Mononuclear cell (primary cell): ENCODE measurements at regions not wholly inside any gene's neighbourhood (a gene's known extent, or its start where the extent isn't known, plus 50 kb on each side); places are given as distances from the start of the nearest gene placed in this dataset.
"Not testable (repeated sequence)": the region's sequence is repeated elsewhere in the genome, so short reads cannot be mapped to it uniquely, and the experiment has no call there.

Source experiments
- H3K27me3 ChIP-seq: 2 replicates; pipeline ENCODE4 v1.6.0; 2011; ENCODE audit warnings: low read length, control low read depth; ENCODE audit not compliant: insufficient read depth
- H3K4me1 ChIP-seq: 2 replicates; pipeline ENCODE4 v1.5.1; 2011; ENCODE audit warnings: mild to moderate bottlenecking, low read length, control low read depth; ENCODE audit not compliant: insufficient read depth
- H3K4me3 ChIP-seq: 2 replicates; pipeline ENCODE4 v1.5.1; 2011; ENCODE audit warnings: mild to moderate bottlenecking, low read length, moderate library complexity
- H3K9me3 ChIP-seq: 2 replicates; pipeline ENCODE4 v1.5.1; 2011; ENCODE audit warnings: low read depth, mild to moderate bottlenecking, control low read depth, low read length

DNA sequence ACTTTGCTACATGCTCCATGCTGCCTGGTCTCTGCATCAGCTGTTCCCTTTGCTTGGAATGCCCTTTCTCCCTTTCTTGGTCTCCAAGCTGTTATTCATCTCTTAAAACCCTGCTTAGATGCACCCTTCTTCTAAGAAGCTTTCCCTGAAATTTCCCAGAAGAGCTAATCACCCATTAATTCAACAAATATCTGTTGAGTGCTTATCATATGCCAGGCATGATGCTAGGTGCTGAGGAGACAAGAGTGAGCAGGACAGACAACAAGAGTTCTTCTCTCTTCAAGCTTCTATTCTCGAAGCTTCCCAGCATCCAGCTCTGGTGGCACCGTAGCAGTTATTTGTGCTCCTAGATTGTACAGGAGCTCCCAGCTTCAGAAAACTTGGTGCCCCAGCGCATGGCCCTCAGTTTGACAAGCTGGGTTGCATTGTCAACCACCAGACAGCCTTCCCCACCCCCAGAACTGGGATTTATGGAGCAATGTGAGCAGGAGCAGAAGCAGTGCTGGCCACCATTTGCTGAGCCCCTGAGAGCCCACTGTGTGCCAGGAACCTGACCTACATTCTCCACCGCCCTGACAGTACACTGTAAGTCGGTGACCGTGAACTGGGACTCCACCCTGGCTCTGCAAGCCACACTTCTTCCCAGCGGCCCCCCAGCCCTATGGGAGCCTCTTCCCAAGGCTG, 68.0 kb upstream of the ACOT11 start:
- Histone ChIP-seq H3K9me3 (no peaks in the 10 kb centered on the region), H3K27me3 (peaks cover 9% of the 10 kb centered on the region), H3K4me1 (peaks cover 58% of the 10 kb centered on the region), H3K4me3 (no peak overlapping the region)

- Histone ChIP-seq H3K4me1 (peaks cover 63% of the 10 kb centered on the region), H3K4me3 (no peak overlapping the region), H3K27me3 (peaks cover 12% of the 10 kb centered on the region), H3K9me3 (no peaks in the 10 kb centered on the region)
Measured at GRCh38 chr1:54479251-54479650, 68.8 kb upstream of the ACOT11 start.

DNA sequence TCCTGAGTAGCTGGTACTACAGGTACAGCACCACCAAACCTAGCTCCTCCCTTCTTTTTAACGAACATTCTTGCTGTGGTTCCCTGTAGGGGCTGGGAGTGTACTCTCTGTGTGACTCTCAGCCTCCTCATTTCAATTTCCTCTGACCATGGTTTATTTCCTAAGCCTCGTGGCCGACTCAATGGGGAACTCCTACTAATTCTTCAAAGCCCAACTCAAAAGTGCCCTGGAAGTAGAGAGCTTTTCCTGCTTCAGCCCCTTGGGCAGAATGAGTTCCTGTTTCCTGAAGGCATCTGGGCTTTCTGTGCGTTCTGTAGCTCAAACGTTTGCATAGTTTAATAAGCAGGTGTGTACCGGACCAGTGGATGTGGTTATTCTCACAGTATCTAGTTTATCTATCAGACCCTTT, 70.9 kb upstream of the ACOT11 start:
- Histone ChIP-seq H3K27me3 (peaks cover 15% of the 10 kb centered on the region), H3K4me3 (no peak overlapping the region), H3K9me3 (no peaks in the 10 kb centered on the region), H3K4me1 (peaks cover 65% of the 10 kb centered on the region)

GRCh38 chr1:54476530-54477109, 70.4 kb upstream of the SSBP3 start:
- H3K9me3 ChIP-seq: no peaks in the 10 kb centered on the region
- H3K4me3 ChIP-seq: no peak overlapping the region
- peaks cover 15% of the 10 kb centered on the region for H3K27me3 ChIP-seq
- peaks cover 60% of the 10 kb centered on the region for H3K4me1 ChIP-seq

GRCh38 chr1:54475946-54476516, 69.8 kb upstream of the SSBP3 start:
- Histone ChIP-seq H3K4me1 (peaks cover 55% of the 10 kb centered on the region), H3K4me3 (no peak overlapping the region), H3K9me3 (no peaks in the 10 kb centered on the region), H3K27me3 (peaks cover 15% of the 10 kb centered on the region)

GRCh38 chr1:54475357-54475881, 69.2 kb upstream of the SSBP3 start:
- peaks cover 15% of the 10 kb centered on the region for H3K27me3 ChIP-seq
- H3K4me3 ChIP-seq: peak overlapping the region; percentile 5
- peaks cover 48% of the 10 kb centered on the region for H3K4me1 ChIP-seq
- H3K9me3 ChIP-seq: no peaks in the 10 kb centered on the region

GRCh38 chr1:54474310-54475251, 68.4 kb upstream of the SSBP3 start:
- Histone ChIP-seq H3K9me3 (no peaks in the 10 kb centered on the region), H3K4me3 (peak overlapping the region; percentile 5), H3K27me3 (peaks cover 15% of the 10 kb centered on the region), H3K4me1 (peaks cover 40% of the 10 kb centered on the region)

DNA sequence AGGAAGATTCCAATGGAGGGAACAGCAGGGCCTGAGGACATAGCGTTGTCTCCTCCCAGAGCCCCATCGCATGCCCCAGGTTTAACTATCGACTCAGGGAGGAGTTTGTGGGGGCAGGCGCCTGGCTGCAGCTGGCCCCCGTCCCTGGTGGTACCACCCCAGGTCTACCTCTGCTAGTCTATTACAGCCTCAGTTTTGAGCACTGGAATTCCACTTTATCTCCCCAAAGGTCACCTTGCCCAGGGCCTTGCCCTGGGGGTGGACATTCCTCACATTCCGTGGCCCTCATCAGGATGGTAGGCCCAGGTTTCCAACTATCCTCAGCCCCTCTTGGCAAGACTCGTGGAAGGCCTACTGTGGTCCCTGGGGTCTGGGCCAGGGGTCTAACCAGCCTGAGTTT, 65.4 kb upstream of the SSBP3 start:
- H3K4me3 ChIP-seq: no peak overlapping the region
- peaks cover 15% of the 10 kb centered on the region for H3K27me3 ChIP-seq
- peaks cover 25% of the 10 kb centered on the region for H3K4me1 ChIP-seq
- H3K9me3 ChIP-seq: no peaks in the 10 kb centered on the region

- H3K27me3 ChIP-seq, H3K4me3 ChIP-seq, H3K9me3 ChIP-seq: not testable (repeated sequence)
- H3K4me1 ChIP-seq: peaks cover 12% of the 10 kb centered on the region
Measured at GRCh38 chr1:54469444-54469843, 63.2 kb upstream of the SSBP3 start.

GRCh38 chr1:54468288-54469084, 62.3 kb upstream of the SSBP3 start:
- H3K4me3 ChIP-seq, H3K9me3 ChIP-seq, H3K27me3 ChIP-seq: not testable (repeated sequence)
- H3K4me1 ChIP-seq: peaks cover 16% of the 10 kb centered on the region

DNA sequence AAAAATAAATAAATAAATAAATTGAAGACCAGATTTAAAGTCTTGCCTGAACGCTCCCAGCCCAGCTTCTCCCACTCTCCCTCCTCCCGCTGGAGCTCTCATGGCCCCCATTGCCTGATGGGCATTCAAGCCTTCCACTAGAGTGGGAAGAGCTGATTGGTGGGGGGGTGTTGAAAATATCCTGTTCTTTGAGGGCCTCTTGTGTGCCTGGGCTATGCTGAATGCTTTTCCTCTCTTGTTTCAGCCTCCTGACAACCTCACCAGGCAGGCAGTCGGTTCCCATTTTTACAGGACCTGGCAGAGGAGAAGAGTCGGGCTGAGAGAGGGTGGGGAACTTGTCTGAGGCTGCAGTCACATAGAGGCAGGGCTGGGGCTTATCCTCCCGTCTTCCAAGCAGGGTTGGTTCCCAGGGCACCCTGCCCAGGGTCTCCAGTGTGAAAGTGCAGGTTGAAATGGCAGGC, 59.2 kb upstream of the SSBP3 start:
- Histone ChIP-seq H3K27me3 (no peaks in the 10 kb centered on the region), H3K4me3 (no peak overlapping the region), H3K9me3 (no peaks in the 10 kb centered on the region), H3K4me1 (peaks cover 27% of the 10 kb centered on the region)

GRCh38 chr1:54464477-54465146, 58.4 kb upstream of the SSBP3 start:
- H3K4me3 ChIP-seq: no peak overlapping the region
- H3K4me1 ChIP-seq: peaks cover 35% of the 10 kb centered on the region
- no peaks in the 10 kb centered on the region for H3K9me3 ChIP-seq
- H3K27me3 ChIP-seq: no peaks in the 10 kb centered on the region

GRCh38 chr1:54464031-54464476, 57.9 kb upstream of the SSBP3 start:
- H3K27me3 ChIP-seq: no peaks in the 10 kb centered on the region
- no peaks in the 10 kb centered on the region for H3K9me3 ChIP-seq
- peaks cover 35% of the 10 kb centered on the region for H3K4me1 ChIP-seq
- no peak overlapping the region for H3K4me3 ChIP-seq
